PFSK-1 (cell line): ENCODE measurements at regions not wholly inside any gene's neighbourhood (a gene's known extent, or its start where the extent isn't known, plus 50 kb on each side); places are given as distances from the start of the nearest gene placed in this dataset.

Source experiments
- FOXP2 ChIP-seq: optimal IDR thresholded peaks from 2 replicates; pipeline ENCODE3; 2011; ENCODE audit warnings: borderline replicate concordance, control low read depth, inconsistent platforms; ENCODE audit not compliant: insufficient read depth; ENCODE audit errors: extremely low read length, extremely low read depth
- POLR2AphosphoS5 ChIP-seq: IDR thresholded peaks from 2 replicates; pipeline ENCODE4 v1.6.1; 2012; ENCODE audit warnings: low read depth, mild to moderate bottlenecking, control low read depth, low read length, moderate library complexity
- REST ChIP-seq, 2 experiments: IDR thresholded peaks; 2 replicates each; pipeline versions ENCODE4 v1.6.1 to v1.8.0; 2011 to 2012; ENCODE audit warnings: low read depth in 2 of 2, low read length in 2 of 2, control low read depth in 1 of 2, inconsistent platforms in 1 of 2, mild to moderate bottlenecking in 1 of 2, moderate library complexity in 1 of 2; ENCODE audit not compliant: insufficient read depth in 1 of 2
- SIN3A ChIP-seq: IDR thresholded peaks from 2 replicates; pipeline ENCODE4 v1.6.1; 2012; ENCODE audit warnings: mild to moderate bottlenecking, low read length, moderate library complexity, borderline replicate concordance; ENCODE audit not compliant: insufficient read depth
- TAF1 ChIP-seq: IDR thresholded peaks from 2 replicates; pipeline ENCODE4 v1.6.1; 2012; ENCODE audit warnings: low read length, control low read depth, borderline replicate concordance; ENCODE audit not compliant: insufficient read depth

DNA sequence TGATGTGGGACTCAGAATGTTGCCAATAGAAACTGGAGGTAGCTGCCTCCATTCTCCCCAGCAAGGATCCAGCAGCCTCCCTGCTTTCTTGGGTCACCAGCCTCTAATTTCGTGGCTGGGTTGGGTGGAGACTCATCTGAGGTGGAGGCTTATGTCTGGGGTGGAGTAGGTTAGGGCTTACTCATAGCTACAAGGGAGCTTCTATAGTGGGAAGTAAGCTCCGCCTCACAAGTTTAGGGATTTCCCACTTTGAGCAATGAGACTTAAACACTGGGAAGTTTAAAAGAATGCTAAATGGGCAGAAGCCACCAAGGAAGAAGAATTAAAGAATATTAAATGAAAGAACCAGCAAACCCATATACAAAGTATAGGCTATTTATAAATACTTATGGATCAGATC is 63.8 kb downstream of the GJD2 start:
- no peak for TF ChIP-seq FOXP2
- TF ChIP-seq TAF1: no peak
- TF ChIP-seq SIN3A: no peak
- TF ChIP-seq POLR2AphosphoS5: no peak

DNA sequence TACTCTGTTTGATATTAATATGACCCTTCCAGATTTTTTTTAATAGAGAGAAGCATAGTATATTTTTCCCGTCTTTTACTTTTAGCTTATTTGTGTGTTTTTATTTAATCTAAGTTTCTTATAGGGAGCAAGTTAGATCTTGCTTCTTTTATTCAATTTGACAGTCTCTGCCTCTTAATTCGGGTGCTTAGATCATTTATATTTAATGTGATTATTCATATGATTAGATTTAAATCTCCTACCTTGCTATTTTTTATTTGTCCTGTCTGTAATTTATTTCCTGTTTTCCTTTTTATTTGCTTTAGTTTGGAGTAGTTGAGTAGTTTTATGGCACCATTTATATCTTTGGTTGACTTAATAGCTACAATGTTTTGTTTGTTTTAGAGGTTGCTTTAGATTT is 66.1 kb downstream of the GJD2 start:
- TF ChIP-seq SIN3A (no peak), TAF1 (no peak), POLR2AphosphoS5 (no peak), REST (IDR thresholded peaks at IDR 0.05; ENCODE audit: insufficient read depth in 1 of 2, low read depth in 2 of 2, low read length in 2 of 2) (no peak)

DNA sequence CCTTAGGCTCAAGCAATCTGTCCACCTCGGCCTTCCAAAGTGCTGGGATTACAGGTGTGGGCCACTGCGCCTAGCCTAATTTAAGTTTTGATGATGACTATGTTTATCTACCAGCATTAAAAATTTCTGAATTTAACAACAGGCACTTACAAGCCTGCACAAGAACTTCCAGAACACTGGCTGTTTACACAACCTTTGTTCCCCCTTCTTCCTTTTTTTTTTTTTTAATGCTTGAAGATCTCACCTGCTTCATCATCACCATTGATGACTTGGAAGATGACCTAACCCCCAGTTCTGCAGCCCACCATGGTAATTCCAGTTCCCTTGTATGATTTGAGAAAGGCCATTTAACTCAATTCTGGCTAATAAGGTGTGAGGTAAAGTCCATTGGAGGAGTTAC is 70.4 kb downstream of the GJD2 start:
- no peak for TF ChIP-seq SIN3A
- TF ChIP-seq TAF1: no peak
- TF ChIP-seq REST (IDR thresholded peaks at IDR 0.05; ENCODE audit: insufficient read depth in 1 of 2, low read depth in 2 of 2, low read length in 2 of 2): no peak

GRCh38 chr15:34682674-34683073 is 72.1 kb downstream of the GJD2 start:
- TF ChIP-seq POLR2AphosphoS5 (no peak), FOXP2 (no peak), SIN3A (no peak), REST (IDR thresholded peaks at IDR 0.05; ENCODE audit: insufficient read depth in 1 of 2, low read depth in 2 of 2, low read length in 2 of 2) (no peak), TAF1 (no peak)

DNA sequence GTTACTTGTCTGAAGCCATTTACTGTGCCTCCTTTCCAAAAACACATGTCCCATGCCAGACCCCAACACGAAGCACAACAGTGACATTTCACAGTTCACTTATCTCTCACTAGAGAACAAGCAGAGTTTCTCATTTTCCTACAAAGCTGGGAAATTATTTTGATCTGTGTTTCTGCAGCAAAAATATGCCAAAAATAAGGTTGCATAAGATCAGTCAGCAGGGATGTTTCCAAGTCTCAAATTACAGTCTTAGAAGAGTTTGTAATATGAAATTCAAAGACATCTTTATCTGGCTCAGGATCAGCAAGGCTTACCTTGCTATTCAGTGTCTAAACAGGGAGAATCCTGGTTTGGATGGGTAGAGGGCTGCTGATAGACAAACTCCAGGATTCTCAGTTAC is 75.5 kb downstream of the GJD2 start:
- no peak for TF ChIP-seq REST (IDR thresholded peaks at IDR 0.05; ENCODE audit: insufficient read depth in 1 of 2, low read depth in 2 of 2, low read length in 2 of 2)
- TF ChIP-seq SIN3A: no peak

GRCh38 chr15:34673241-34673640 is 81.6 kb downstream of the GJD2 start:
- TF ChIP-seq FOXP2: no peak
- no peak for TF ChIP-seq TAF1
- no peak for TF ChIP-seq POLR2AphosphoS5
- no peak for TF ChIP-seq SIN3A
- TF ChIP-seq REST (IDR thresholded peaks at IDR 0.05; ENCODE audit: insufficient read depth in 1 of 2, low read depth in 2 of 2, low read length in 2 of 2): no peak
